HL-60 (cell line): ENCODE measurements at regions not wholly inside any gene's neighbourhood (a gene's known extent, or its start where the extent isn't known, plus 50 kb on each side); places are given as distances from the start of the nearest gene placed in this dataset.

Experiments
- DNase-seq, 2 experiments: peaks; one replicate each; pipeline ENCODE4 v3.0.0-alpha.2; 2010 to 2020; ENCODE audit warnings: low read depth in 1 of 2, low spot score in 1 of 2
- H3K27ac ChIP-seq: fragments of 250-450 bp; sonication (Bioruptor Pico); replicated peaks from 2 replicates; pipeline ENCODE4 v1.5.1; 2020; ENCODE audit warnings: mild to moderate bottlenecking, moderate library complexity
- H3K27me3 ChIP-seq: fragments of 250-450 bp; sonication (Bioruptor Pico); 2 replicates; pipeline ENCODE4 v1.5.1; 2021; ENCODE audit warnings: mild to moderate bottlenecking, moderate library complexity; ENCODE audit not compliant: insufficient read depth, poor library complexity, severe bottlenecking
- H3K4me3 ChIP-seq: replicated peaks from 2 replicates; pipeline ENCODE4 v1.5.1; 2011; ENCODE audit warnings: mild to moderate bottlenecking, control low read depth, low read length; ENCODE audit not compliant: insufficient read depth
- GABPA ChIP-seq: IDR thresholded peaks from 2 replicates; pipeline ENCODE4 v1.6.1; 2012; ENCODE audit warnings: low read depth
- POLR2AphosphoS5 ChIP-seq: IDR thresholded peaks from 2 replicates; pipeline ENCODE4 v1.6.1; 2012; ENCODE audit warnings: low read depth
- SPI1 ChIP-seq: IDR thresholded peaks from 2 replicates; pipeline ENCODE4 v1.6.1; 2012; ENCODE audit warnings: low read depth, mild to moderate bottlenecking, borderline replicate concordance
- TF ChIP-seq, protein P1 (sequence below): IDR thresholded peaks from one replicate; pipeline ENCODE4 v1.5.1; 2011; ENCODE audit warnings: low read length, control low read depth, inconsistent platforms; ENCODE audit not compliant: insufficient read depth
- TF ChIP-seq, protein P2 (sequence below): IDR thresholded peaks from 2 replicates; pipeline ENCODE4 v1.6.1; 2012; ENCODE audit warnings: low read depth; ENCODE audit not compliant: insufficient replicate concordance

DNA sequence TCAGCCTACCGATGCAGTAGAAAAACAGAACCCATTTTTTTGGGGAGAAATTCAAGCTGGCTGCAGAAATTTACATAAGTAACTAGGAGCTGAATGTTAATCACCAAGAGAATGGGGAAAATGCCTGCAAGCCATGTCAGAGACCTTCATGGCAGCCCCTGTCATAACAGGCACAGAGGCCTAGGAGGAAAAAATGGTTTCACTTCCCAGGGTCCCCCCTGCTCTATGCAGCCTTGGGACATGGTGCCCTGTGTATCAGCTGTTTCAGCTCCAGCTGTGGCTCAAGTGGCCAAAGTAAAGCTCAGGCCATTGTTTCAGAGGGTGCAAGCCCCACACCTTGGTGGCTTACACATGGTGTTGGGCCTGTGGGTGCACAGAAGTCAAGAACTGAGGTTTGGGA, 842.5 kb downstream of the FLRT2 start:
- H3K27ac ChIP-seq, result no peak overlapping the region
- no peak overlapping the region for H3K4me3 ChIP-seq
- no peak for DNase-seq
- H3K27me3 ChIP-seq, result no peaks in the 10 kb centered on the region
- TF ChIP-seq POLR2AphosphoS5, result no peak
- TF ChIP-seq, protein P1, sequence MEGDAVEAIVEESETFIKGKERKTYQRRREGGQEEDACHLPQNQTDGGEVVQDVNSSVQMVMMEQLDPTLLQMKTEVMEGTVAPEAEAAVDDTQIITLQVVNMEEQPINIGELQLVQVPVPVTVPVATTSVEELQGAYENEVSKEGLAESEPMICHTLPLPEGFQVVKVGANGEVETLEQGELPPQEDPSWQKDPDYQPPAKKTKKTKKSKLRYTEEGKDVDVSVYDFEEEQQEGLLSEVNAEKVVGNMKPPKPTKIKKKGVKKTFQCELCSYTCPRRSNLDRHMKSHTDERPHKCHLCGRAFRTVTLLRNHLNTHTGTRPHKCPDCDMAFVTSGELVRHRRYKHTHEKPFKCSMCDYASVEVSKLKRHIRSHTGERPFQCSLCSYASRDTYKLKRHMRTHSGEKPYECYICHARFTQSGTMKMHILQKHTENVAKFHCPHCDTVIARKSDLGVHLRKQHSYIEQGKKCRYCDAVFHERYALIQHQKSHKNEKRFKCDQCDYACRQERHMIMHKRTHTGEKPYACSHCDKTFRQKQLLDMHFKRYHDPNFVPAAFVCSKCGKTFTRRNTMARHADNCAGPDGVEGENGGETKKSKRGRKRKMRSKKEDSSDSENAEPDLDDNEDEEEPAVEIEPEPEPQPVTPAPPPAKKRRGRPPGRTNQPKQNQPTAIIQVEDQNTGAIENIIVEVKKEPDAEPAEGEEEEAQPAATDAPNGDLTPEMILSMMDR, result no peak
- TF ChIP-seq, protein P2, sequence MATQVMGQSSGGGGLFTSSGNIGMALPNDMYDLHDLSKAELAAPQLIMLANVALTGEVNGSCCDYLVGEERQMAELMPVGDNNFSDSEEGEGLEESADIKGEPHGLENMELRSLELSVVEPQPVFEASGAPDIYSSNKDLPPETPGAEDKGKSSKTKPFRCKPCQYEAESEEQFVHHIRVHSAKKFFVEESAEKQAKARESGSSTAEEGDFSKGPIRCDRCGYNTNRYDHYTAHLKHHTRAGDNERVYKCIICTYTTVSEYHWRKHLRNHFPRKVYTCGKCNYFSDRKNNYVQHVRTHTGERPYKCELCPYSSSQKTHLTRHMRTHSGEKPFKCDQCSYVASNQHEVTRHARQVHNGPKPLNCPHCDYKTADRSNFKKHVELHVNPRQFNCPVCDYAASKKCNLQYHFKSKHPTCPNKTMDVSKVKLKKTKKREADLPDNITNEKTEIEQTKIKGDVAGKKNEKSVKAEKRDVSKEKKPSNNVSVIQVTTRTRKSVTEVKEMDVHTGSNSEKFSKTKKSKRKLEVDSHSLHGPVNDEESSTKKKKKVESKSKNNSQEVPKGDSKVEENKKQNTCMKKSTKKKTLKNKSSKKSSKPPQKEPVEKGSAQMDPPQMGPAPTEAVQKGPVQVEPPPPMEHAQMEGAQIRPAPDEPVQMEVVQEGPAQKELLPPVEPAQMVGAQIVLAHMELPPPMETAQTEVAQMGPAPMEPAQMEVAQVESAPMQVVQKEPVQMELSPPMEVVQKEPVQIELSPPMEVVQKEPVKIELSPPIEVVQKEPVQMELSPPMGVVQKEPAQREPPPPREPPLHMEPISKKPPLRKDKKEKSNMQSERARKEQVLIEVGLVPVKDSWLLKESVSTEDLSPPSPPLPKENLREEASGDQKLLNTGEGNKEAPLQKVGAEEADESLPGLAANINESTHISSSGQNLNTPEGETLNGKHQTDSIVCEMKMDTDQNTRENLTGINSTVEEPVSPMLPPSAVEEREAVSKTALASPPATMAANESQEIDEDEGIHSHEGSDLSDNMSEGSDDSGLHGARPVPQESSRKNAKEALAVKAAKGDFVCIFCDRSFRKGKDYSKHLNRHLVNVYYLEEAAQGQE, result no peak
- TF ChIP-seq SPI1, result no peak
- no peak for TF ChIP-seq GABPA

DNA sequence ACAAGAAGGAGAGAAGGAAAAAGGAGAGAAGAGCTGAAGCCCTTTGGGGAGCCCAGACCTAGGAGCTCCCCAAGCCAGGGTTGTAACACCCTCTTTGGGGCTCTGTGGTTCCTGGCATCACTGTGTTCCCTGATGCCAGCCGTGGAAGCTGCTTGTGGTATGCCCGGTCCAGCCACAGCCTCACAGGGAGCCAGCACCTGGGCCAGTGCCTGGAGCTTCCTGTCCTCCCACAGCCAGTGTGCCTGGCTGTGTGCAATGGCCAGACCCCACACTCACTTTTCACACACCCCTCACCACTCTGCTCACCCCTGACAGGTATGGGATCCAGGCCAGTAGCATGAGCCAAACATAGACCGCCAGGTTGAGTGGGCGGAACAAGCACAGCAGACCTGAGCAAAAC, 834.7 kb downstream of the FLRT2 start:
- no peaks in the 10 kb centered on the region for H3K27me3 ChIP-seq
- no peak overlapping the region for H3K27ac ChIP-seq
- no peak overlapping the region for H3K4me3 ChIP-seq
- TF ChIP-seq SPI1 (no peak), POLR2AphosphoS5 (no peak), GABPA (no peak)
- TF ChIP-seq, protein P1, result no peak
- TF ChIP-seq, protein P2, result no peak
- DNase-seq, result no peak

DNA sequence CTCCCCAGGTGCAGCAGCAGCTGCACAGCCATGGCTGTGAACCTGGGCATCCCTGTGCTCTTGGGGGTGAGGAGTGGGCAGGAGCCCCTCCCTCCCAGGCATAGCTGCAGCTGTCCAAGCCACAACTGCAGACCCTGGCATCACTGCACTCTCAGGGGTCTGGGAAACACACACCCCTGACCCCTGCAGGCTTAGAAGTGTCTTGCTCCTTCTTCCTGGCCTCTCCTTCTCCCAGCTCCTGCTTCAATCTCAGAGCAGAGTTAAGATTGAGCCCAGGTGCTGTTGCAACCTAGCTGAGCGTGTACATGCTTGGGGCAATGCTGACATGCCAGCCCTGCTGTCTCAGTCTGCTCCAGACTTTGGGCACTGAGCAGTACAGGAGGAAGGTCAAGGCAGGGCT, 833.6 kb downstream of the FLRT2 start:
- no peaks in the 10 kb centered on the region for H3K27me3 ChIP-seq
- H3K4me3 ChIP-seq, result no peak overlapping the region
- DNase-seq, result no peak
- H3K27ac ChIP-seq, result no peak overlapping the region
- TF ChIP-seq SPI1 (no peak), GABPA (no peak), POLR2AphosphoS5 (no peak)
- TF ChIP-seq, protein P2, result no peak
- TF ChIP-seq, protein P1, result no peak
